Endodermal cell (in vitro differentiated cells): ENCODE measurements at regions not wholly inside any gene's neighbourhood (a gene's known extent, or its start where the extent isn't known, plus 50 kb on each side); places are given as distances from the start of the nearest gene placed in this dataset.

Experiments used
- DNase-seq: peaks from one replicate; pipeline ENCODE4 v3.0.0-alpha.2; 2017
- H3K27ac ChIP-seq: 2 replicates; pipeline ENCODE4 v1.5.1; 2013; ENCODE audit warnings: mild to moderate bottlenecking, low read depth, low read length, moderate library complexity
- H3K27me3 ChIP-seq: 2 replicates; pipeline ENCODE4 v1.6.1; 2013; ENCODE audit warnings: mild to moderate bottlenecking, low read length, moderate library complexity; ENCODE audit not compliant: insufficient read depth, control insufficient read depth, poor library complexity, severe bottlenecking
- H3K36me3 ChIP-seq: 2 replicates; pipeline ENCODE4 v1.7.0; 2013; ENCODE audit warnings: mild to moderate bottlenecking, low read length, moderate library complexity; ENCODE audit not compliant: control insufficient read depth, insufficient read depth
- H3K4me1 ChIP-seq: one replicate; pipeline ENCODE4 v1.7.0; 2013; ENCODE audit warnings: low read length; ENCODE audit not compliant: control insufficient read depth, insufficient read depth
- H3K4me3 ChIP-seq: 2 replicates; pipeline ENCODE4 v1.5.1; 2013; ENCODE audit warnings: mild to moderate bottlenecking, low read length, moderate library complexity
- H3K9ac ChIP-seq: 2 replicates; pipeline ENCODE4 v1.6.1; 2013; ENCODE audit warnings: mild to moderate bottlenecking, low read length, moderate library complexity; ENCODE audit not compliant: poor library complexity, severe bottlenecking; ENCODE audit errors: extremely low read depth
- H3K9me3 ChIP-seq: 2 replicates; pipeline ENCODE4 v1.6.1; 2013; ENCODE audit warnings: mild to moderate bottlenecking, low read length, moderate library complexity; ENCODE audit not compliant: control insufficient read depth
- H3K27ac Mint-ChIP-seq: 2 replicates; pipeline ENCODE4 v1.8.0; 2020; ENCODE audit warnings: mixed read lengths
- H3K27me3 Mint-ChIP-seq: 2 replicates; pipeline ENCODE4 v1.8.0; 2021; ENCODE audit warnings: mild to moderate bottlenecking, mixed read lengths; ENCODE audit not compliant: insufficient read depth
- H3K36me3 Mint-ChIP-seq: 2 replicates; pipeline ENCODE4 v1.8.0; 2020; ENCODE audit warnings: low read depth, mixed read lengths
- H3K4me1 Mint-ChIP-seq: 2 replicates; pipeline ENCODE4 v1.8.0; 2020; ENCODE audit warnings: mixed read lengths
- H3K4me3 Mint-ChIP-seq: 2 replicates; pipeline ENCODE4 v1.8.0; 2020; ENCODE audit warnings: mild to moderate bottlenecking, moderate library complexity, mixed read lengths
- H3K9me3 Mint-ChIP-seq: 2 replicates; pipeline ENCODE4 v1.8.0; 2020; ENCODE audit warnings: mild to moderate bottlenecking, mixed read lengths
- CTCF ChIP-seq: fragments of 200-600 bp; sonication (generic); conservative IDR thresholded peaks from 2 replicates; pipeline ENCODE4 v1.5.0; 2021; ENCODE audit warnings: antibody characterized with exemption, mild to moderate bottlenecking
- WGBS, 2 experiments: methylation state at CpG; one replicate each; pipeline versions ENCODE4 v1.1.5 to v1.1.7; 2013; ENCODE audit warnings: missing lambda C conversion rate in 2 of 2, mixed read lengths in 1 of 2; ENCODE audit not compliant: insufficient coverage in 1 of 2, insufficient read length in 1 of 2; 5-methylcytosine and 5-hydroxymethylcytosine counted together

DNA sequence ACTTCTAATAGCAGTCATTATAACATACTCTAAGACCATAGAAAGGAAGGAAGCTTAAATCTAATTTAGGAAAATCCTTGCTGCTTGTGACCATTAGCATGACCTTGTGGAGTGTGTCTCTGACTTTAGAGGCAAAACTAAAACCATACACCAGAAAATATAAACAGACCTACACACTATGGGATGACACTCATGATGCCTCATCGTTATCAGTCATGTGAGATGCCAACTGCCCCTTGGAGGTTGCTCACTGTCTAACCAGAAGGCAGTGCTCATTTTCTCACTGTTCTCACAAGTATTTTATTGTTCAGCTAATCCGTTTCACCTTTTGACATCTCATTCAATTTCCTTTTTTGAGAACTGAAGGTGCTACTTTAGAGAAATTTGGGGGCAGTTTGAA, 376.9 kb downstream of the RND3 start:
- no peak overlapping the region for H3K4me3 Mint-ChIP-seq
- no peaks in the 10 kb centered on the region for H3K9me3 ChIP-seq
- no peak overlapping the region for H3K9ac ChIP-seq
- H3K36me3 ChIP-seq: no peaks in the 10 kb centered on the region
- no peak overlapping the region for H3K4me3 ChIP-seq
- peaks cover 8% of the 10 kb centered on the region for H3K27me3 Mint-ChIP-seq
- WGBS, 2 experiments: 86 to 100% methylated on average over 1 to 2 of the region's 2 CpGs
- no peaks in the 10 kb centered on the region for H3K4me1 ChIP-seq
- no peaks in the 10 kb centered on the region for H3K36me3 Mint-ChIP-seq
- H3K9me3 Mint-ChIP-seq: no peaks in the 10 kb centered on the region
- TF ChIP-seq CTCF: no peak
- no peak overlapping the region for H3K27ac ChIP-seq
- no peaks in the 10 kb centered on the region for H3K4me1 Mint-ChIP-seq
- no peak for DNase-seq
- H3K27ac Mint-ChIP-seq: no peak overlapping the region
- no peaks in the 10 kb centered on the region for H3K27me3 ChIP-seq

- Histone ChIP-seq H3K4me3 (no peak overlapping the region), H3K9ac (no peak overlapping the region), H3K27ac (no peak overlapping the region), H3K27me3 (no peaks in the 10 kb centered on the region), H3K4me1 (no peaks in the 10 kb centered on the region), H3K9me3 (no peaks in the 10 kb centered on the region), H3K36me3 (no peaks in the 10 kb centered on the region)
- TF ChIP-seq CTCF: no peak
- no peaks in the 10 kb centered on the region for H3K4me1 Mint-ChIP-seq
- no peaks in the 10 kb centered on the region for H3K36me3 Mint-ChIP-seq
- peaks cover 8% of the 10 kb centered on the region for H3K27me3 Mint-ChIP-seq
- DNase-seq: no peak
- peaks cover 5% of the 10 kb centered on the region for H3K9me3 Mint-ChIP-seq
- H3K27ac Mint-ChIP-seq: no peak overlapping the region
- 86 to 100% methylated on average over 1 to 4 of the region's 4 CpGs for WGBS, 2 experiments
- H3K4me3 Mint-ChIP-seq: no peak overlapping the region
Observed at GRCh38 chr2:150109912-150110311, 377.6 kb downstream of the RND3 start.

- no peak overlapping the region for H3K4me3 ChIP-seq
- no peak overlapping the region for H3K4me3 Mint-ChIP-seq
- no peaks in the 10 kb centered on the region for H3K4me1 Mint-ChIP-seq
Observed at GRCh38 chr2:150109028-150109427, 378.4 kb downstream of the RND3 start.

More at GRCh38 chr2:150109028-150109427, 378.4 kb downstream of the RND3 start:
- H3K36me3 ChIP-seq: no peaks in the 10 kb centered on the region
- Mint-ChIP-seq H3K9me3 (peaks cover 6% of the 10 kb centered on the region), H3K36me3 (no peaks in the 10 kb centered on the region), H3K27me3 (peaks cover 8% of the 10 kb centered on the region), H3K27ac (no peak overlapping the region)
- no peaks in the 10 kb centered on the region for H3K4me1 ChIP-seq
- DNase-seq: no peak
- TF ChIP-seq CTCF: no peak
- no peak overlapping the region for H3K27ac ChIP-seq
- H3K9ac ChIP-seq: no peak overlapping the region
- no peaks in the 10 kb centered on the region for H3K9me3 ChIP-seq
- 82 to 92% methylated on average over 2 to 3 of the region's 3 CpGs for WGBS, 2 experiments
- no peaks in the 10 kb centered on the region for H3K27me3 ChIP-seq
